ENCODE measurements at regions not wholly inside any gene's neighbourhood (a gene's known extent, or its start where the extent isn't known, plus 50 kb on each side); places are given as distances from the start of the nearest gene placed in this dataset.

- no peak for DNase-seq
Measured at GRCh38 chr9:15113288-15113687, 193.7 kb downstream of the TTC39B start.

DNA sequence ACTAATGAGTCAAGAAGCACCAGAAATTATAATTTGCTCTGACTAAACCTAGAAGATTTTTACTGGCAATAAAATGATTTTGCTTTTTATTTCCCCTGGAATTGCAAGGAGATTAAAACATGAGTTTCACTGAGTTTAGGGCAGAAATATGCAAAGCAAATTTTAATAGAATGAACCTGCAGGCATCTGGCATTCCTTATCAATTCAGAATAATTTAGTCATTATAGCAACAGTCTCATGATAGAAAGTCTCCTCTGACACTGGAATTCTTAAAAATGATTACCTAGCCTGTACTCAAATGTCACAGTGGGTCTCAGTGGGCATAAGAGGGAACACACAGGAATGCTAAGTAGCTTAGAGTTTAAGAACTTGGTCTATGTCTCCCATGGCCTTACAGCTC, 195.9 kb downstream of the TTC39B start:
- no peak for DNase-seq

- DNase-seq, result peak; percentile 72
Measured at GRCh38 chr9:15104826-15105420, 194.7 kb upstream of the FREM1 start.

GRCh38 chr9:15103290-15103689, 193.1 kb upstream of the FREM1 start:
- no peak for DNase-seq

DNA sequence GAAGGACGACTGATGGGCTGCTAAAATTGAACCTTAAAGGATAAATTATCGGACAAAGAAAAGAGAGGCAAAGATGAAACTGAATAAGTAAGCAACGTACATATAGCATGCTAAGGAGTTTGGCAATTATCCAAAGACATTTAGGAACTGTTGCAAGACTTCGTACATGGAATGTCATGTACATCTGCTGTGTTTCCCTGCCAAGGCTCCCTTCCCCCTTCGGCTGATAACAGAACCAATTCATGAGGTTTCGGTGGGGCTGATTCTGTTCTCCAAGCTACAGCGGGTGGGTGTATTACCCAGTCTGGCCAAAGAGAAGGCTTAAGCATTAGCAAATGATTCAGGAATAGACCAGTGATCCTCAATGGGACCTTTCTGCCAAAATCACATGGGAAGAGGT, 190.9 kb upstream of the FREM1 start:
- DNase-seq, result no peak

- DNase-seq, result no peak
Measured at GRCh38 chr9:15100571-15100970, 190.3 kb upstream of the FREM1 start.

GRCh38 chr9:15096972-15097371, 186.7 kb upstream of the FREM1 start:
- peak; percentile 15 for DNase-seq

DNA sequence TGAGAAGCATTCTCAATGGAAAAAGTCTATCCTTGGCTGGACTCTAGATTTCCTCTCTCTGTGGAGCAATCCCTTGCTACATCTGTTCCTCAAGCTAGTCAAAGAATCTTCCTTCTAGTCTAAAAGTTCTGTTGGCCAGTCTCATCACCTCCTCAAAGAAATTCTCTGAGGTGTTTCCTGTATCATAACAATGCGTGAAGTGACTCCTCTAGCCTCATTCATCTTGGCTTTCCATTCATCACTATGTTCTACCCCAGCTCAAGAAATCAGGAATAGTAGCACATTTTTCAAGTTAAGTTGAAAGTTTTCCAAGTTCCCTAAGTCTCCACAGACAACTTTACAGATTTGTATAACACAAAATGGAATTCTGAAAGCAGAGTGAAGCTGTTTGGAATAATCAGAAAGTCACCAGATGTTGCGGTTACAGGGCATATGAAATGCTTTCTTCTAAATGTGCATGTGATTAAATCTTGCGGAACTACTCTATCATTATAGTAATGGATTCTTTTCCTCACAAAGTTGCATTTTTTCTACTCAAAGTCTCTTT, 176.6 kb upstream of the FREM1 start:
- DNase-seq, result no peak

DNA sequence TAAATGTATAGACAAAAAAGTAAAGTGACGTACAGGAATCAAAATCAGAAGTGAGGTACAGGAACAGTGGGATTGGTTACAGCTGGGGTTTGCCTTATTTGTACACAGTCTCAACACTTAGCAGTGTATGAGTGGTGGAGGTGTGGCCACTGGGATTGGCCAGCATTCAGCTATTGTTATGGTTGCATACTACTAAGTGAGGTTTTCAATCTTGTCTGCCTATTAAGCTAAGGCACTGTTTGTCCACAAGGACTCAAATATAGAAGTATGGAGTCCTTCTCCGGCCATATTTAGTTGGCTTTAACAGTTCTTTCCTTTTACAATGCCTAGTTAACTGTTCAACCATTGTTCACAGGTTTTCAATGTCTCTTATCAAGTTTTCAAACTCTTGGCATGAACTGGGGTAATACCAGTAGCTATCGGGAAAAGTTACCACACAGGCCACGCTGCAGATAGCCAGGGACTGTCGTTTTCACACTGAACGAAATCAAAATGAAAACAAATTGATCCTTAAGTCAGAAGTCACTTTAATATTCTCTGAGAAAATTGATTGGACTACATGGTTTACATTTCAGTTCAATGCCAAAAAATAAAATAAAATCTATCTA, 176.0 kb upstream of the FREM1 start:
- DNase-seq, result no peak

DNA sequence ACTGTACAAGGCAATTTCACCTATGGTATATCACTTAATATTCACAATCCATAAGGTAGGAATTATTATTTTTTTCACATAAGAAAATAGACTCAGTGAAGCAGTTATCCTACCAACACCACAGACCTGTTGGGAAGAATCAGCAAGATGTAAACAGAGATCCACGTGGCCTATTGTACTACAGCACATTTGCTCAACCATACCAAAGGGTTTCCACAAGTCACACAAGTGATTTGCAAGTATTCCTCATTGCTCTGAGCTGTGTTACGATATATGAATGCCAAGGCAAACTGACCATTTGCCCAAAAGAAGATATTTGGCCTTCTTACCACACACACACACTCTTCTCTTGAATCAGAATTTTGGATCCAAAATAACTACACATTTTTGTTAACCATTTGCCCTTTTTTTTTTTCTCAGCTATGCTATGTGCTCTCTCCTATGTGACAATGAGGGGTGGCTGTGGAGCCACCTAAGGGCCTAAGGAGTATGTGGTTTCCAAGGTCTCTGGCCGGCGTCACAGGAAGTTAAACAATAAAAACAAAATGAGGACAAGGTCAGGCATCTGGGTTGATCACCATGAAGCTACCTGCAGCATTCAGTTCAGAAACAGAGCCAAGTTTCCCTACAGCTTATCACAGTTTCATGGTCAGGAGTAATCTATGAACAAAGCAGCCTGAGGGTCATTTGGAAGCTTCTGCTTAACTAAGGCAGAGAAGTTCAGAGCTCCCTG, 171.0 kb upstream of the FREM1 start:
- DNase-seq, result no peak

GRCh38 chr9:15080401-15080800, 170.2 kb upstream of the FREM1 start:
- no peak for DNase-seq

GRCh38 chr9:15079989-15080388, 169.8 kb upstream of the FREM1 start:
- DNase-seq, result no peak

DNA sequence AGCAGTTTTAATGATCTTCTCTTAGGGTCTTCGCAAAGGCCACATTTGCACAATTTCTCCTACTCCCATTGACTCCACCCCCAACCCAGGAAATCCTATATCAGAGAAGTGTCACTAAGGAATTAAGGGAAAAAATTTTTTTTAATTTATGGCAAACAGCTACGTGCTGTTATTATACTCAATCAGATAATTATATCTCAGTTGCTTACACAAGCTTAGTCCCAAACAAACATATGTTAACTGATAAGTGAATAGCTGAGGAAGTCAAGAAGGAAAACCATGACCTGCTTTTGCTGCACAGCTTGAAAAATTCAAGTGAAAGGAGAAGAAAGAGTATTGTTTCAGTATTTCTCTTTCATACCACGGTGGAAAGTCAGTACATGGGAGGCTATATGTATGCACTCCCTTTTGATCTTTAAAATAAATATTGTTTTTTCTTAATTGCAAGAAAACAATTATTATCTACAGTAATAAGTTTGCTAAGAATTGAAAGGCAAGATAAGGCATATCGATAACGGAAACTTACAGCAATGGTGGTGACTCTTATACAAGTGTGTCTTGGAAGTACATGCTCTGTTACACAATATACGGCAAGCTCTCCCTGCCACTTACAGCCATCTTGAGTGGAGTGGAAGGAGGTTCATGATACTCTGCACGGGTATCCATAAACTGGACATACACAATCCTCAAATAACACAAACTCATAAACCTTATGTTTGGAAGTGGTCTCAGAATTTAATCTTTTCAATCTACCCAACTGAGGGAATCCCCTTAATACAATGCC, 167.9 kb upstream of the FREM1 start:
- DNase-seq, result peak; percentile 26

DNA sequence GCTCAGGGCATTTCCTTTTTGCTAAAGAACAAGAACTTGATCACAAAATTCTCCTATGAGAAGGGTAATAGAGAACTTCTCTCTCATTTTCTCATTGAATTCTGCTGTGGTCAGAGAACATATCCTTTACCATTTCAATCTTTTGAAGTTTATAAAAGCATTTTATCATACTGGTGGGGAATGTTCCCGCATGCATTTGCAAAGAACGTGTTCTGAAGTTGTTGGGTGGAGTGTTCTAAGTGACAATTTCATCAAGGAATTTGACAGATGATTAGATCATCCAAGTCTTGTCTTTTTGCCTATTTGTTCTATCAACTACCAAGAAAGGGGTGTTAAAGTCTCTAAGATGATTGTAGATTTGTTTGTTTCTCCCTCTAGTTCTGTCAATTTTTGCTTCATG, 163.4 kb upstream of the FREM1 start:
- no peak for DNase-seq

DNA sequence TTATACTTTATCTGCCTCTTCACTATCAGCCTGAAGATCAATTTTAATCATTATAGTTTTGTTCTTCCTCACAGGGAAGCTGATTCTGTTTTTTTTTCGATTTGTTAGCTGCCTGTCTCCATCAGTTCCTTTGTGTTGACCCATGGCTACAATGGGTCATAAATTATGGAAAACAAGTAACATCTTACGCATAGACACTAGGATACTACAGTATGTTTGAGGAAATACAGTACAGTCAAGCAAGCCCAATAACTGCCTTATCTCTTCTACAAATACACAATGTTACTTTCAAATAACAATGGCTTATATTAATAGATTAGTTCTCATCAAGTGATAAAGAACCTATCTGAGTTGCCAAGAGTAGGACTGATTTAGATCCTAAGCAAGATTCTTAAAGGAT, 160.5 kb upstream of the FREM1 start:
- DNase-seq, result no peak

DNA sequence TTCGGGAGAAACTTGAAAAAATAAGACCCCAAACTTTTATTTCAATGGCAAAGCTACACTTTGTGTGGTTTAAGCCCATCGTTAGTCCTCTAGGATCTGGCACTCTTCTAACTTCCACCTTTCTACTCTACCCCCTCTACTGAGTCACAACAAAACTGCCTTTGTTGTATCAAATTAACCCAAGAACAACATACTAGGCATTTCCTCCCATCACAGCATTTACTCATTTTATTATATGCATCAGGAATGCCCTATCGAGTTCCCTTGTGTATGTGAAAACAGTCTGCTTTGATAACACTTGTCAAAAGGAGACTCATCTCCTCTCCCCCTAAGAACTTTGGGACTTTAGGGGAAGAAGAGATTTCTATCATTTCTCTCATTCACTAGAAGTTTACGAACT, 158.9 kb upstream of the FREM1 start:
- DNase-seq, result no peak

DNA sequence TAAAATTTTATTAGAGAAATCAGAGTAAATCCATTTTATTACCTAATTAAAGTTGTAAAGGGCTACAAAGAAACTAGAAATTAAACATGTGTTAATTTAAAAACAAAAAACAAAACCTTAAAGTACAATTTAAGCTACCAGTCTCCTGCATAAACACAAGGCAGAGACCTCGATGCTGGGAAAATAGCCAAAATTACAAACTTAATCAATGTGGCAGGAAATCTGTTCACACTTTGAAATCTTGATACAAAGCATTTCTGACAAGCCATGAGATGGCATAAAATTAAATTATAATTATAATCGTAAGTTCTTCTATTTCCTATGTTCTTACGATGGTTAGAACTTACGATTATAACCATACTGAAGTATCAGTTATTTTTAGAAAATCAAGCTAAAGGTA, 158.0 kb upstream of the FREM1 start:
- no peak for DNase-seq

- no peak for DNase-seq
Measured at GRCh38 chr9:15059003-15059402, 148.8 kb upstream of the FREM1 start.

GRCh38 chr9:15058236-15058635, 148.0 kb upstream of the FREM1 start:
- no peak for DNase-seq

GRCh38 chr9:15055284-15055683, 145.1 kb upstream of the FREM1 start:
- peak; percentile 11 for DNase-seq

GRCh38 chr9:15048772-15049171, 138.5 kb upstream of the FREM1 start:
- DNase-seq, result no peak

DNA sequence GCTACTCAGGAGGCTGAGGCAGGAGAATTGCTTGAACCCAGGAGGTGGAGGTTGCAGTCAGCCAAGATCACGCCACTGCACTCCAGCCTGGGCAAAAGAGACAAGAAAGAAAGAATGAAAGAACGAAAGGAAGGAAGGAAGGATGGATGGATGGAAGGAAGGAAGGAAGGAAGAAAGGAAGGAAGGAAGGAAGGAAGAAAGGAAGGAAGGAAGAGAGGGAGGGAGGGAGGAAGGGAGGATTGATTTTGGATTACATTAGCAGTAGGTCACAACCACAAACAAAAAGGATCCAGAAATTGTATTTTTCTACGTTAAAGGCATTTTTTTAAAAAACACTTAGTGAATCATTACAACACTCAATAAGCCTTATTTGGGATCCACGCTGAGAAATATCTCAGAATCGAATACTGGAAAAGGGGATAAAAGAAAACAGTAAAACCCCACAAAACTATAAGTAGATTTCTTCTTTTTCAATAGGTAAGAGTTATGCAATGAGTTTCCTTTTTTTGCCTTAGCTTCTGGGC, 136.9 kb upstream of the FREM1 start:
- DNase-seq, result no peak

- DNase-seq, result peak; percentile 4
Measured at GRCh38 chr9:15033316-15033715, 123.1 kb upstream of the FREM1 start.
